Myocyte (in vitro differentiated cells): ENCODE measurements at regions not wholly inside any gene's neighbourhood (a gene's known extent, or its start where the extent isn't known, plus 50 kb on each side); places are given as distances from the start of the nearest gene placed in this dataset.
"Not testable (repeated sequence)": the region's sequence is repeated elsewhere in the genome, so short reads cannot be mapped to it uniquely, and the experiment has no call there.

Source experiments
- DNase-seq: peaks from one replicate; pipeline ENCODE4 v3.0.0-alpha.2; 2012; ENCODE audit warnings: low read depth

- DNase-seq: no peak
These were observed 260.1 kb upstream of the EDNRA start for GRCh38 chr4:147220833-147221232.

- no peak for DNase-seq
These were observed 258.0 kb upstream of the EDNRA start for GRCh38 chr4:147222906-147223305.

- DNase-seq: no peak
These were observed 257.3 kb upstream of the EDNRA start for GRCh38 chr4:147223576-147223975.

GRCh38 chr4:147236806-147237205 lies 244.1 kb upstream of the EDNRA start:
- no peak for DNase-seq

- DNase-seq: no peak
These were observed 236.1 kb upstream of the EDNRA start for GRCh38 chr4:147244786-147245185.

GRCh38 chr4:147246096-147246495 lies 234.8 kb upstream of the EDNRA start:
- DNase-seq: no peak

- not testable (repeated sequence) for DNase-seq
These were observed 234.4 kb upstream of the EDNRA start for GRCh38 chr4:147246528-147246927.

- DNase-seq: peak; percentile 5
These were observed 233.3 kb upstream of the EDNRA start for GRCh38 chr4:147247579-147247978.

GRCh38 chr4:147250062-147250461 lies 230.8 kb upstream of the EDNRA start:
- no peak for DNase-seq

GRCh38 chr4:147255268-147255667 lies 225.6 kb upstream of the EDNRA start:
- DNase-seq: not testable (repeated sequence)

GRCh38 chr4:147259271-147259670 lies 221.6 kb upstream of the EDNRA start:
- peak; percentile 21 for DNase-seq

- DNase-seq: no peak
These were observed 196.6 kb upstream of the EDNRA start for GRCh38 chr4:147284256-147284835.

- no peak for DNase-seq
These were observed 196.0 kb upstream of the EDNRA start for GRCh38 chr4:147284935-147285334.

GRCh38 chr4:147285751-147286150 lies 195.1 kb upstream of the EDNRA start:
- no peak for DNase-seq

- no peak for DNase-seq
These were observed 193.9 kb upstream of the EDNRA start for GRCh38 chr4:147286846-147287587.

GRCh38 chr4:147287588-147287890 lies 193.4 kb upstream of the EDNRA start:
- no peak for DNase-seq

- no peak for DNase-seq
These were observed 192.4 kb upstream of the EDNRA start for GRCh38 chr4:147288512-147288911.

- DNase-seq: no peak
These were observed 191.7 kb upstream of the EDNRA start for GRCh38 chr4:147289181-147289580.

- DNase-seq: not testable (repeated sequence)
These were observed 188.1 kb upstream of the EDNRA start for GRCh38 chr4:147292604-147293313.

- not testable (repeated sequence) for DNase-seq
These were observed 187.6 kb upstream of the EDNRA start for GRCh38 chr4:147293314-147293677.

GRCh38 chr4:147299205-147299604 lies 181.7 kb upstream of the EDNRA start:
- peak; percentile 7 for DNase-seq

- DNase-seq: peak; percentile 12
These were observed 177.6 kb upstream of the EDNRA start for GRCh38 chr4:147303174-147303872.
